Type B pancreatic cell (in vitro differentiated cells): ENCODE measurements at regions not wholly inside any gene's neighbourhood (a gene's known extent, or its start where the extent isn't known, plus 50 kb on each side); places are given as distances from the start of the nearest gene placed in this dataset.

Experiments
- DNase-seq: peaks from one replicate; pipeline ENCODE4 v3.0.0; 2021; ENCODE audit warnings: mixed read lengths; ENCODE audit not compliant: unreplicated experiment; ENCODE audit errors: extremely low spot score
- H3K27ac Mint-ChIP-seq: 2 replicates; pipeline ENCODE4 v1.8.0; 2021; ENCODE audit warnings: mild to moderate bottlenecking, mixed read lengths
- H3K27me3 Mint-ChIP-seq: 2 replicates; pipeline ENCODE4 v1.8.0; 2021; ENCODE audit warnings: mixed read lengths
- H3K36me3 Mint-ChIP-seq: 2 replicates; pipeline ENCODE4 v1.8.0; 2021; ENCODE audit warnings: mixed read lengths
- H3K4me1 Mint-ChIP-seq: one replicate; pipeline ENCODE4 v1.8.0; 2021; ENCODE audit warnings: mixed read lengths; ENCODE audit not compliant: unreplicated experiment
- H3K4me3 Mint-ChIP-seq: 2 replicates; pipeline ENCODE4 v1.8.0; 2021; ENCODE audit warnings: mild to moderate bottlenecking, mixed read lengths
- H3K9me3 Mint-ChIP-seq: 2 replicates; pipeline ENCODE4 v1.8.0; 2021; ENCODE audit warnings: mixed read lengths
- TF ChIP-seq, protein P1 (sequence below): fragments of 200-600 bp; sonication (generic); conservative IDR thresholded peaks from 2 replicates; pipeline ENCODE4 v1.5.0; 2021; ENCODE audit warnings: antibody characterized with exemption, mild to moderate bottlenecking

DNA sequence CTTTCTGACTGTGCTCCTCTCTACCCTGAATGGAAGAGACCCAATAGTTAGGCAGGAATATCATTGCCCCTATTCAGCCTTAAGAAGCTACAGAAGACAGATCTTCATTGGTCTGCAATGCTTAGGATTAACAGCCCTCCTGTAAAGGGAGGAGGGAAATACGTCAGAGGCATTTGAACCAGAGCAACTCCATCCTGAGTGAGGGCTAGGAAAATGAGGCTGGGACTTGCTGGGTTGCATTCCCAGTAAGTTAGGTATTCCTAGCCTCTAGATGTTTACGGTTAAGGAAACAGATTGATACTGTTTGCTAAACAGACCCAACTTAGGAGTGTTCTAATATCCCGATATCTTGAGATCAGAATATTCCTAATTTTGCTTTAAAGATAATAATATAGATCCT is 63.5 kb downstream of the PCDH18 start:
- Mint-ChIP-seq H3K4me3 (no peak overlapping the region), H3K4me1 (peaks cover 10% of the 10 kb centered on the region), H3K27me3 (no peaks in the 10 kb centered on the region), H3K36me3 (peaks cover 7% of the 10 kb centered on the region), H3K9me3 (peaks cover 3% of the 10 kb centered on the region), H3K27ac (no peak overlapping the region)
- DNase-seq = no peak
- TF ChIP-seq, protein P1, sequence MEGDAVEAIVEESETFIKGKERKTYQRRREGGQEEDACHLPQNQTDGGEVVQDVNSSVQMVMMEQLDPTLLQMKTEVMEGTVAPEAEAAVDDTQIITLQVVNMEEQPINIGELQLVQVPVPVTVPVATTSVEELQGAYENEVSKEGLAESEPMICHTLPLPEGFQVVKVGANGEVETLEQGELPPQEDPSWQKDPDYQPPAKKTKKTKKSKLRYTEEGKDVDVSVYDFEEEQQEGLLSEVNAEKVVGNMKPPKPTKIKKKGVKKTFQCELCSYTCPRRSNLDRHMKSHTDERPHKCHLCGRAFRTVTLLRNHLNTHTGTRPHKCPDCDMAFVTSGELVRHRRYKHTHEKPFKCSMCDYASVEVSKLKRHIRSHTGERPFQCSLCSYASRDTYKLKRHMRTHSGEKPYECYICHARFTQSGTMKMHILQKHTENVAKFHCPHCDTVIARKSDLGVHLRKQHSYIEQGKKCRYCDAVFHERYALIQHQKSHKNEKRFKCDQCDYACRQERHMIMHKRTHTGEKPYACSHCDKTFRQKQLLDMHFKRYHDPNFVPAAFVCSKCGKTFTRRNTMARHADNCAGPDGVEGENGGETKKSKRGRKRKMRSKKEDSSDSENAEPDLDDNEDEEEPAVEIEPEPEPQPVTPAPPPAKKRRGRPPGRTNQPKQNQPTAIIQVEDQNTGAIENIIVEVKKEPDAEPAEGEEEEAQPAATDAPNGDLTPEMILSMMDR = no peak

DNA sequence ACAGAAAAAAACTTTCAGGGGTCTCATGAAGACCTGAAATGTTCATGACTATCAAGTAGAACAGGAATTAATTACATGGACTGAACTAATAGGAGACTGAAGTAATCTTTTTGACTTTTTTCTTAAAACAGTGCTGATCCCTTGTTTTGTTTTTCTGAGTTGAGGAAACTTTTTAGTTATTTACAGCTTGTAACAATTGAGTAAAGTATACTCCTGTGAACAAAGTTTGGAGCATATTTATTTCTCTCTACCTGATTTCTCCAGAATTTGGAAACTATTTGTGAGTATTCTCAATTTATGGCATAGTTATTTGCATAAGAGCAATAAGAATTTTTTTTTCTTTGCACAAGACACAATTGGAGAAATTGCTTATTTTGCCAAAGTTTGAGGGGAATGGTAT is 64.8 kb downstream of the PCDH18 start:
- H3K27ac Mint-ChIP-seq = no peak overlapping the region
- peaks cover 8% of the 10 kb centered on the region for H3K36me3 Mint-ChIP-seq
- H3K9me3 Mint-ChIP-seq = peaks cover 5% of the 10 kb centered on the region
- no peak overlapping the region for H3K4me3 Mint-ChIP-seq
- no peaks in the 10 kb centered on the region for H3K27me3 Mint-ChIP-seq
- TF ChIP-seq, protein P1 = no peak
- DNase-seq = no peak
- peaks cover 14% of the 10 kb centered on the region for H3K4me1 Mint-ChIP-seq

DNA sequence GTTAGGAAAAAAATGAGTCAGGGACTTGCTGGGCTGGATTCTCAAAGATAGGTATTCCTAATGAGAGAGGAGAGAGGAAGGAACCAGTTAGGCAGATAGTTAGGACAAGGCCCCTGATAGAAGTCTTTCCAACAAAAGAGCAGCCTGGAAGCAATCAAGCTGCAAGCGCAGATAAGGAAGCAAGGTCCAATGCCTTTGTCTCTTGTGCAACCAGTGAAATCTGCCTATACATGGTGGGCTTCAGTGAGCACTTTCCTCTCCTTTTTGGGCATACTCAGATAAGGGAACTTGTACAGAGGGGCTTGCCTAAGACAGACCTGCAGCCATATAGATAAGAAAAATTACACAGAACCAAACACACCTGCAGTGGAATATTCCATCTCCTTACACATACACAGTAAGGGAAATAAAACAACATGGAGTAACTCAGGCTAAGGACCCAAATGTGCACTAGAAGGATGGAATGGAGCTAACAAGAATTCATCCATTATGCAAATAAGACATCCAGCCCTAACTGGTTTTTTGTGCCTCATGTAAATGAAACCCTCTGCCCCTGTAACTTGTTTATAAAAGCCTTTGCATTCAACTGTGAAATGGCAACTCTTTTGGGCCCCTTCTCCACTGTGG is 68.8 kb downstream of the PCDH18 start:
- Mint-ChIP-seq H3K4me1 (peaks cover 15% of the 10 kb centered on the region), H3K4me3 (no peak overlapping the region), H3K27ac (no peak overlapping the region)

DNA sequence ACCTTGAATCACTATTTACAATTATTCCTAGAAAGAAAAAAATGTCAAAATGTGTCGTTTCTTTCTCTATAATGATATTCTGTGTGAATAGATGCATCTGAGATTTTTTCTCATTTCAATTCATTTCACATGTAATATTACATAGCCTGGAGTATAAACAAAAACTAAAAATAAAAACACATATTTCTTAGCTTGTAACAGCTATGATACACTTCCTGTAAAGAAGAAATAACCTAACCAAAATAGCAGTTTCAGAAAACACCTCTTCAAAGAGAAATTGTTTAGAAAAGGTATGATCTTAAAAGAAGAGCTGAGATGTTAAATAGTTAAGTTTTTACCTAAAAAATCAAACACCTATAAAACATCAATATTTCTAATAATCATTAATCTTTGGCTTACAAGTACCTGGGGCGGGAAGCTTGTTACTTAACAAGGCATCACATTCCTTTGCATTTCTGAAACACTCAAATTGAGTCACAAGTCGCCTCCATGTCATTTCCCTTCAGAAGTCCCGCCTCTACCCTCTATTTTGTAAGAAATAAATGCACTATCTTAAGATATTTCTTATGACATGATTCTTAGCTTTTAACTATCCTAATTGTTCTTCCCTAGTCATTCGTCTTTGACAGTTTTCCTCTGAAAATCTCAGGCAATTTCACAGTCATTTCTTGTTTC is 76.5 kb downstream of the PCDH18 start:
- no peaks in the 10 kb centered on the region for H3K9me3 Mint-ChIP-seq
- no peak for DNase-seq
- no peak overlapping the region for H3K4me3 Mint-ChIP-seq
- peaks cover 5% of the 10 kb centered on the region for H3K4me1 Mint-ChIP-seq
- H3K27ac Mint-ChIP-seq = no peak overlapping the region
- H3K27me3 Mint-ChIP-seq = no peaks in the 10 kb centered on the region
- TF ChIP-seq, protein P1 = no peak
- H3K36me3 Mint-ChIP-seq = no peaks in the 10 kb centered on the region

More for the DNA sequence above, 68.8 kb downstream of the PCDH18 start:
- peaks cover 13% of the 10 kb centered on the region for H3K9me3 Mint-ChIP-seq
- DNase-seq = no peak
- TF ChIP-seq, protein P1 = no peak
- no peaks in the 10 kb centered on the region for H3K27me3 Mint-ChIP-seq
- peaks cover 5% of the 10 kb centered on the region for H3K36me3 Mint-ChIP-seq

DNA sequence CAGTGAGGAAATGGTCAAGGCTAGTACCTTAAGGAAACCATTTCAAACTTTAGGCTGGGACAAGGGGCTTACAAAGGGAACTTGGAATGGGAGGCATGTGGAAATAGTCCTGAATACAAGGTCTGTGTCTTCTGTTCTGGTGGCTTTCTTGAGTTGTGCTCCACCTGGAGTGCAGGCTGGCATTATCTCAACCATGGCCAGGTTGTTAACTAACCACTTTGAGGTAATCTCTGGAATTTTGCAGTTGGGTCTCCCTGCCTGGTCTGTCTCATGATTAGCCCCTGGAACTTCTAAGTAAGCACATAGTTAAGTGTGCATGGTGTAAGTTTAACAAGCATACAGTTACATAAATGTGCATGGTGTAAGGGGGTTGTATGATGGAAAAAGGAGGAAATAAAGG is 77.5 kb downstream of the PCDH18 start:
- Mint-ChIP-seq H3K27ac (no peak overlapping the region), H3K4me3 (no peak overlapping the region), H3K4me1 (peaks cover 5% of the 10 kb centered on the region), H3K36me3 (no peaks in the 10 kb centered on the region), H3K9me3 (no peaks in the 10 kb centered on the region), H3K27me3 (no peaks in the 10 kb centered on the region)
- TF ChIP-seq, protein P1 = no peak
- DNase-seq = no peak
